HL-60 (cell line): ENCODE measurements at regions not wholly inside any gene's neighbourhood (a gene's known extent, or its start where the extent isn't known, plus 50 kb on each side); places are given as distances from the start of the nearest gene placed in this dataset.

Source experiments
- POLR2AphosphoS5 ChIP-seq: IDR thresholded peaks from 2 replicates; pipeline ENCODE4 v1.6.1; 2012; ENCODE audit warnings: low read depth
- TF ChIP-seq, protein P1 (sequence below): IDR thresholded peaks from one replicate; pipeline ENCODE4 v1.5.1; 2011; ENCODE audit warnings: low read length, control low read depth, inconsistent platforms; ENCODE audit not compliant: insufficient read depth
- TF ChIP-seq, protein P2 (sequence below): IDR thresholded peaks from 2 replicates; pipeline ENCODE4 v1.6.1; 2012; ENCODE audit warnings: low read depth; ENCODE audit not compliant: insufficient replicate concordance

GRCh38 chr5:2581418-2581817 is 170.1 kb downstream of the IRX2 start:
- TF ChIP-seq POLR2AphosphoS5: no peak
- TF ChIP-seq, protein P1, sequence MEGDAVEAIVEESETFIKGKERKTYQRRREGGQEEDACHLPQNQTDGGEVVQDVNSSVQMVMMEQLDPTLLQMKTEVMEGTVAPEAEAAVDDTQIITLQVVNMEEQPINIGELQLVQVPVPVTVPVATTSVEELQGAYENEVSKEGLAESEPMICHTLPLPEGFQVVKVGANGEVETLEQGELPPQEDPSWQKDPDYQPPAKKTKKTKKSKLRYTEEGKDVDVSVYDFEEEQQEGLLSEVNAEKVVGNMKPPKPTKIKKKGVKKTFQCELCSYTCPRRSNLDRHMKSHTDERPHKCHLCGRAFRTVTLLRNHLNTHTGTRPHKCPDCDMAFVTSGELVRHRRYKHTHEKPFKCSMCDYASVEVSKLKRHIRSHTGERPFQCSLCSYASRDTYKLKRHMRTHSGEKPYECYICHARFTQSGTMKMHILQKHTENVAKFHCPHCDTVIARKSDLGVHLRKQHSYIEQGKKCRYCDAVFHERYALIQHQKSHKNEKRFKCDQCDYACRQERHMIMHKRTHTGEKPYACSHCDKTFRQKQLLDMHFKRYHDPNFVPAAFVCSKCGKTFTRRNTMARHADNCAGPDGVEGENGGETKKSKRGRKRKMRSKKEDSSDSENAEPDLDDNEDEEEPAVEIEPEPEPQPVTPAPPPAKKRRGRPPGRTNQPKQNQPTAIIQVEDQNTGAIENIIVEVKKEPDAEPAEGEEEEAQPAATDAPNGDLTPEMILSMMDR: no peak
- TF ChIP-seq, protein P2, sequence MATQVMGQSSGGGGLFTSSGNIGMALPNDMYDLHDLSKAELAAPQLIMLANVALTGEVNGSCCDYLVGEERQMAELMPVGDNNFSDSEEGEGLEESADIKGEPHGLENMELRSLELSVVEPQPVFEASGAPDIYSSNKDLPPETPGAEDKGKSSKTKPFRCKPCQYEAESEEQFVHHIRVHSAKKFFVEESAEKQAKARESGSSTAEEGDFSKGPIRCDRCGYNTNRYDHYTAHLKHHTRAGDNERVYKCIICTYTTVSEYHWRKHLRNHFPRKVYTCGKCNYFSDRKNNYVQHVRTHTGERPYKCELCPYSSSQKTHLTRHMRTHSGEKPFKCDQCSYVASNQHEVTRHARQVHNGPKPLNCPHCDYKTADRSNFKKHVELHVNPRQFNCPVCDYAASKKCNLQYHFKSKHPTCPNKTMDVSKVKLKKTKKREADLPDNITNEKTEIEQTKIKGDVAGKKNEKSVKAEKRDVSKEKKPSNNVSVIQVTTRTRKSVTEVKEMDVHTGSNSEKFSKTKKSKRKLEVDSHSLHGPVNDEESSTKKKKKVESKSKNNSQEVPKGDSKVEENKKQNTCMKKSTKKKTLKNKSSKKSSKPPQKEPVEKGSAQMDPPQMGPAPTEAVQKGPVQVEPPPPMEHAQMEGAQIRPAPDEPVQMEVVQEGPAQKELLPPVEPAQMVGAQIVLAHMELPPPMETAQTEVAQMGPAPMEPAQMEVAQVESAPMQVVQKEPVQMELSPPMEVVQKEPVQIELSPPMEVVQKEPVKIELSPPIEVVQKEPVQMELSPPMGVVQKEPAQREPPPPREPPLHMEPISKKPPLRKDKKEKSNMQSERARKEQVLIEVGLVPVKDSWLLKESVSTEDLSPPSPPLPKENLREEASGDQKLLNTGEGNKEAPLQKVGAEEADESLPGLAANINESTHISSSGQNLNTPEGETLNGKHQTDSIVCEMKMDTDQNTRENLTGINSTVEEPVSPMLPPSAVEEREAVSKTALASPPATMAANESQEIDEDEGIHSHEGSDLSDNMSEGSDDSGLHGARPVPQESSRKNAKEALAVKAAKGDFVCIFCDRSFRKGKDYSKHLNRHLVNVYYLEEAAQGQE: no peak
